Natural killer cell (primary cell): ENCODE measurements at regions not wholly inside any gene's neighbourhood (a gene's known extent, or its start where the extent isn't known, plus 50 kb on each side); places are given as distances from the start of the nearest gene placed in this dataset.

Experiments
- ATAC-seq, 3 donors: fragments of 150-1000 bp in 2 of 3; fragments of 200-7000 bp in 1 of 3; cut with Tn5 transposase; 1 replicate in 1 of 3; 2 replicates in 2 of 3; pipeline ENCODE4 v1.10.0; 2021; ENCODE audit warnings: mild to moderate bottlenecking in 2 of 3, moderate library complexity in 2 of 3
- DNase-seq, 2 donors: peaks; one replicate each; pipeline versions ENCODE4 v3.0.0 to v3.0.0-alpha.2; 2013 to 2021; ENCODE audit warnings: mixed read lengths in 1 of 2
- H3K27ac ChIP-seq: one replicate; pipeline ENCODE4 v1.5.1; 2013; ENCODE audit warnings: mild to moderate bottlenecking, low read length
- H3K27me3 ChIP-seq: one replicate; pipeline ENCODE4 v1.6.1; 2013; ENCODE audit warnings: low read length; ENCODE audit not compliant: control insufficient read depth, insufficient read depth
- H3K36me3 ChIP-seq: one replicate; pipeline ENCODE4 v1.6.1; 2013; ENCODE audit warnings: low read length; ENCODE audit not compliant: control insufficient read depth, insufficient read depth
- H3K4me1 ChIP-seq: one replicate; pipeline ENCODE4 v1.6.1; 2013; ENCODE audit warnings: low read length; ENCODE audit not compliant: control insufficient read depth, insufficient read depth
- H3K4me3 ChIP-seq: one replicate; pipeline ENCODE4 v1.5.1; 2013; ENCODE audit warnings: low read length
- H3K9me3 ChIP-seq: one replicate; pipeline ENCODE4 v1.6.1; 2013; ENCODE audit warnings: low read length; ENCODE audit not compliant: control insufficient read depth, insufficient read depth
- H3K27ac Mint-ChIP-seq, 2 donors: one replicate each; pipeline ENCODE4 v1.8.0; 2022; ENCODE audit warnings: mild to moderate bottlenecking in 2 of 2, mixed read lengths in 2 of 2, moderate library complexity in 1 of 2
- H3K27me3 Mint-ChIP-seq, 2 donors: one replicate each; pipeline ENCODE4 v1.8.0; 2022; ENCODE audit warnings: low read depth in 2 of 2, mixed read lengths in 2 of 2
- H3K36me3 Mint-ChIP-seq: one replicate; pipeline ENCODE4 v1.8.0; 2022; ENCODE audit warnings: mixed read lengths
- H3K4me1 Mint-ChIP-seq, 2 donors: one replicate each; pipeline ENCODE4 v1.8.0; 2022; ENCODE audit warnings: mixed read lengths in 2 of 2
- H3K4me3 Mint-ChIP-seq: one replicate; pipeline ENCODE4 v1.8.0; 2022; ENCODE audit warnings: mild to moderate bottlenecking, moderate library complexity, mixed read lengths
- H3K9me3 Mint-ChIP-seq, 2 donors: one replicate each; pipeline ENCODE4 v1.8.0; 2022; ENCODE audit warnings: mixed read lengths in 2 of 2
- CTCF ChIP-seq: fragments of 200-600 bp; IDR thresholded peaks from one replicate; pipeline ENCODE4 v1.8.0; 2022; ENCODE audit warnings: antibody characterized with exemption
- WGBS: methylation state at CpG from one replicate; pipeline ENCODE4 v1.1.7; 2013; ENCODE audit warnings: missing lambda C conversion rate; ENCODE audit not compliant: insufficient coverage; 5-methylcytosine and 5-hydroxymethylcytosine counted together
- intact Hi-C: fragments of 100-400 bp; cut with micrococcal nuclease; formaldehyde crosslinking; loops from one replicate; pipeline ENCODE4 v1.14.2; 2022

- H3K27me3 ChIP-seq, result no peaks in the 10 kb centered on the region
- H3K27ac ChIP-seq, result no peak overlapping the region
- no peak overlapping the region for H3K4me3 ChIP-seq
- H3K36me3 ChIP-seq, result no peaks in the 10 kb centered on the region
- DNase-seq, result no peak
- H3K27me3 Mint-ChIP-seq, result peaks cover 12 to 15% of the 10 kb centered on the region in 2 donors
- H3K9me3 Mint-ChIP-seq, result no peaks in the 10 kb centered on the region
- H3K27ac Mint-ChIP-seq, result no peak overlapping the region
- no peaks in the 10 kb centered on the region for H3K9me3 ChIP-seq
- H3K4me1 Mint-ChIP-seq, result no peaks in the 10 kb centered on the region
- H3K4me3 Mint-ChIP-seq, result no peak overlapping the region
- H3K4me1 ChIP-seq, result no peaks in the 10 kb centered on the region
- intact Hi-C loops, result no loop called here
- no peaks in the 10 kb centered on the region for H3K36me3 Mint-ChIP-seq
- TF ChIP-seq CTCF, result no peak
- ATAC-seq, result no peak
Observed at GRCh38 chr3:30428251-30428650, 178.2 kb upstream of the TGFBR2 start.

- Mint-ChIP-seq H3K27ac (peak overlapping the region in 1 of 2 donors; percentile 57), H3K9me3 (no peaks in the 10 kb centered on the region), H3K36me3 (no peaks in the 10 kb centered on the region), H3K4me3 (peak overlapping the region; percentile 61), H3K27me3 (no peaks in the 10 kb centered on the region), H3K4me1 (peaks cover 5 to 14% of the 10 kb centered on the region in 2 donors)
- intact Hi-C loops, result no loop called here
- no peak for TF ChIP-seq CTCF
- Histone ChIP-seq H3K4me3 (no peak overlapping the region), H3K36me3 (no peaks in the 10 kb centered on the region), H3K27me3 (no peaks in the 10 kb centered on the region), H3K9me3 (no peaks in the 10 kb centered on the region), H3K4me1 (no peaks in the 10 kb centered on the region), H3K27ac (no peak overlapping the region)
- DNase-seq (peak in 1 of 2 donors; percentile 41), ATAC-seq (peak in 1 of 3 donors; percentile 35)
- WGBS, result 36% methylated on average over 7 of the region's 7 CpGs
Observed at GRCh38 chr3:30435861-30436331, 170.5 kb upstream of the TGFBR2 start.

- Histone ChIP-seq H3K4me3 (no peak overlapping the region), H3K27me3 (no peaks in the 10 kb centered on the region), H3K4me1 (no peaks in the 10 kb centered on the region), H3K27ac (no peak overlapping the region), H3K9me3 (no peaks in the 10 kb centered on the region), H3K36me3 (no peaks in the 10 kb centered on the region)
- DNase-seq, result no peak
- Mint-ChIP-seq H3K36me3 (no peaks in the 10 kb centered on the region), H3K4me1 (peaks cover 5 to 14% of the 10 kb centered on the region in 2 donors), H3K4me3 (no peak overlapping the region), H3K27ac (no peak overlapping the region), H3K27me3 (no peaks in the 10 kb centered on the region), H3K9me3 (no peaks in the 10 kb centered on the region)
- intact Hi-C loops, result no loop called here
- no peak for ATAC-seq
- WGBS, result 96% methylated on average over 4 of the region's 4 CpGs
- TF ChIP-seq CTCF, result no peak
Observed at GRCh38 chr3:30437171-30437601, 169.2 kb upstream of the TGFBR2 start.

- H3K27ac Mint-ChIP-seq, result no peak overlapping the region
- no peak overlapping the region for H3K4me3 Mint-ChIP-seq
- intact Hi-C loops, result no loop called here
- no peaks in the 10 kb centered on the region for H3K27me3 Mint-ChIP-seq
- DNase-seq, result no peak
- no peaks in the 10 kb centered on the region for H3K27me3 ChIP-seq
- no peak for TF ChIP-seq CTCF
- H3K36me3 ChIP-seq, result no peaks in the 10 kb centered on the region
- H3K36me3 Mint-ChIP-seq, result no peaks in the 10 kb centered on the region
- H3K9me3 Mint-ChIP-seq, result no peaks in the 10 kb centered on the region
- H3K4me1 Mint-ChIP-seq, result peaks cover 5 to 14% of the 10 kb centered on the region in 2 donors
- no peaks in the 10 kb centered on the region for H3K4me1 ChIP-seq
- no peak for ATAC-seq
- no peak overlapping the region for H3K4me3 ChIP-seq
- 67% methylated on average over 1 of the region's 2 CpGs for WGBS
- no peaks in the 10 kb centered on the region for H3K9me3 ChIP-seq
- no peak overlapping the region for H3K27ac ChIP-seq
Observed at GRCh38 chr3:30438126-30438525, 168.3 kb upstream of the TGFBR2 start.
